NCI-H1105 treated with DMSO at 0.1 percent for 48 hours (cell line): ENCODE measurements at regions not wholly inside any gene's neighbourhood (a gene's known extent, or its start where the extent isn't known, plus 50 kb on each side); places are given as distances from the start of the nearest gene placed in this dataset.

Experiments used
- DNase-seq: peaks from one replicate; lab custom pipeline; 2025; lab: John Stamatoyannopoulos, UW

- no peak for DNase-seq
Measured at GRCh38 chr6:14365393-14365792, 247.8 kb downstream of the CD83 start.

- DNase-seq: no peak
Measured at GRCh38 chr6:14366315-14366714, 248.7 kb downstream of the CD83 start.

- no peak for DNase-seq
Measured at GRCh38 chr6:14366872-14367271, 249.3 kb downstream of the CD83 start.

- no peak for DNase-seq
Measured at GRCh38 chr6:14367296-14367695, 249.7 kb downstream of the CD83 start.

- no peak for DNase-seq
Measured at GRCh38 chr6:14369717-14370116, 252.1 kb downstream of the CD83 start.

- no peak for DNase-seq
Measured at GRCh38 chr6:14371530-14371929, 254.0 kb downstream of the CD83 start.

- DNase-seq: peak; percentile 69
Measured at GRCh38 chr6:14372734-14373489, 255.3 kb downstream of the CD83 start.

- no peak for DNase-seq
Measured at GRCh38 chr6:14373648-14374437, 256.3 kb downstream of the CD83 start.

GRCh38 chr6:14375930-14376329 is 258.4 kb downstream of the CD83 start:
- no peak for DNase-seq

GRCh38 chr6:14379568-14379967 is 262.0 kb downstream of the CD83 start:
- DNase-seq: no peak

- no peak for DNase-seq
Measured at GRCh38 chr6:14380086-14380820, 262.7 kb downstream of the CD83 start.

- DNase-seq: peak; percentile 70
Measured at GRCh38 chr6:14380901-14381828, 263.6 kb downstream of the CD83 start.

GRCh38 chr6:14381829-14382677 is 264.5 kb downstream of the CD83 start:
- peak; percentile 43 for DNase-seq

- no peak for DNase-seq
Measured at GRCh38 chr6:14382678-14383236, 265.2 kb downstream of the CD83 start.

GRCh38 chr6:14383393-14384174 is 266.0 kb downstream of the CD83 start:
- no peak for DNase-seq

- DNase-seq: peak; percentile 98
Measured at GRCh38 chr6:14384175-14384949, 266.8 kb downstream of the CD83 start.

- DNase-seq: no peak
Measured at GRCh38 chr6:14386263-14386662, 268.7 kb downstream of the CD83 start.

- DNase-seq: no peak
Measured at GRCh38 chr6:14386668-14387067, 269.1 kb downstream of the CD83 start.

GRCh38 chr6:14388371-14388770 is 270.8 kb downstream of the CD83 start:
- no peak for DNase-seq
